IMR-90 (cell line): ENCODE measurements at regions not wholly inside any gene's neighbourhood (a gene's known extent, or its start where the extent isn't known, plus 50 kb on each side); places are given as distances from the start of the nearest gene placed in this dataset.

Experiments
- ATAC-seq: fragments of 200-7000 bp; cut with Tn5 transposase; 2 replicates; pipeline ENCODE4 v1.9.1; 2020; ENCODE audit warnings: low read depth, mild to moderate bottlenecking, moderate library complexity
- BruUV-seq: library from RNA; stranded (reverse); fragments of 400-500 nt; replicated peaks from 2 replicates; lab custom pipeline; 2021; lab: Mats Ljungman, UMichigan
- CTCF ChIA-PET: fragments of 300-600 bp; formaldehyde crosslinking; extraction: SDS; loops from one replicate; lab custom pipeline; 2021; ENCODE audit warnings: antibody characterized with exemption; lab: Yijun Ruan, JAX
- POLR2A ChIA-PET: fragments of 300-600 bp; sonication (Branson Sonifier 250); formaldehyde crosslinking; loops from one replicate; lab custom pipeline; 2022; ENCODE audit warnings: antibody characterized with exemption; ENCODE audit not compliant: unreplicated experiment; lab: Charles Lee
- DNase-seq: peaks from one replicate; pipeline ENCODE4 v3.0.0; 2013
- H2AFZ ChIP-seq: replicated peaks from 2 replicates; pipeline ENCODE3; 2013; ENCODE audit warnings: low read length, mild to moderate bottlenecking; ENCODE audit not compliant: poor library complexity
- H2AK5ac ChIP-seq: 2 replicates; pipeline ENCODE4 v1.6.1; 2013; ENCODE audit warnings: low read depth, low read length, inconsistent platforms
- H2AK9ac ChIP-seq: replicated peaks from 2 replicates; pipeline ENCODE3; 2013; ENCODE audit warnings: mild to moderate bottlenecking, low read depth, low read length, moderate library complexity; ENCODE audit not compliant: poor library complexity
- H2BK120ac ChIP-seq: 2 replicates; pipeline ENCODE4 v1.6.1; 2013; ENCODE audit warnings: low read depth, low read length, inconsistent platforms
- H2BK15ac ChIP-seq: 3 replicates; pipeline ENCODE4 v1.6.1; 2013; ENCODE audit warnings: low read depth, low read length, inconsistent platforms
- H2BK20ac ChIP-seq: 2 replicates; pipeline ENCODE4 v1.6.1; 2013; ENCODE audit warnings: low read depth, mild to moderate bottlenecking, inconsistent platforms, low read length, moderate library complexity
- H2BK5ac ChIP-seq: 2 replicates; pipeline ENCODE4 v1.6.1; 2013; ENCODE audit warnings: mild to moderate bottlenecking, low read depth, low read length, inconsistent platforms; ENCODE audit not compliant: poor library complexity, severe bottlenecking
- H3K14ac ChIP-seq: replicated peaks from 2 replicates; pipeline ENCODE4 v1.6.1; 2013; ENCODE audit warnings: low read depth, low read length, inconsistent platforms
- H3K18ac ChIP-seq: 2 replicates; pipeline ENCODE4 v1.6.1; 2013; ENCODE audit warnings: low read depth, low read length, control low read depth
- H3K23ac ChIP-seq: 2 replicates; pipeline ENCODE4 v1.6.1; 2013; ENCODE audit warnings: low read depth, low read length, inconsistent platforms
- H3K27ac ChIP-seq: 2 replicates; pipeline ENCODE4 v1.5.1; 2013; ENCODE audit warnings: mild to moderate bottlenecking, control low read depth, low read length; ENCODE audit not compliant: insufficient read depth
- H3K27me3 ChIP-seq: 2 replicates; pipeline ENCODE4 v1.6.1; 2013; ENCODE audit warnings: low read length; ENCODE audit not compliant: control insufficient read depth, insufficient read depth
- H3K36me3 ChIP-seq: 2 replicates; pipeline ENCODE4 v1.6.1; 2013; ENCODE audit warnings: low read length, mixed read lengths; ENCODE audit not compliant: control insufficient read depth, insufficient read depth
- H3K4ac ChIP-seq: 2 replicates; pipeline ENCODE4 v1.6.1; 2013; ENCODE audit warnings: low read depth, low read length, inconsistent platforms
- H3K4me1 ChIP-seq: 2 replicates; pipeline ENCODE4 v1.6.1; 2013; ENCODE audit warnings: low read length, mixed read lengths; ENCODE audit not compliant: control insufficient read depth, insufficient read depth
- H3K4me2 ChIP-seq: 2 replicates; pipeline ENCODE4 v1.6.1; 2013; ENCODE audit warnings: low read depth, mild to moderate bottlenecking, control low read depth, low read length, moderate library complexity
- H3K4me3 ChIP-seq: 2 replicates; pipeline ENCODE4 v1.5.1; 2013; ENCODE audit warnings: low read depth, mild to moderate bottlenecking, control low read depth, low read length, moderate library complexity; ENCODE audit not compliant: insufficient read depth
- H3K56ac ChIP-seq: 2 replicates; pipeline ENCODE4 v1.6.1; 2013; ENCODE audit warnings: low read length, inconsistent platforms; ENCODE audit not compliant: insufficient read depth; ENCODE audit errors: extremely low read depth
- H3K79me1 ChIP-seq, 2 experiments: 2 replicates each; pipeline ENCODE4 v1.6.1; 2013; ENCODE audit warnings: low read length in 2 of 2, inconsistent platforms in 1 of 2, low read depth in 1 of 2
- H3K9ac ChIP-seq: 2 replicates; pipeline ENCODE4 v1.6.1; 2013; ENCODE audit warnings: low read depth, low read length, control low read depth
- H3K9me1 ChIP-seq: 2 replicates; pipeline ENCODE4 v1.6.1; 2013; ENCODE audit warnings: low read length, inconsistent platforms; ENCODE audit not compliant: insufficient read depth
- H3K9me3 ChIP-seq: 2 replicates; pipeline ENCODE4 v1.6.1; 2013; ENCODE audit warnings: low read length; ENCODE audit not compliant: control insufficient read depth, insufficient read depth
- H4K20me1 ChIP-seq: 2 replicates; pipeline ENCODE4 v1.6.1; 2013; ENCODE audit warnings: low read length, inconsistent platforms; ENCODE audit not compliant: insufficient read depth
- H4K5ac ChIP-seq: 2 replicates; pipeline ENCODE4 v1.6.1; 2013; ENCODE audit warnings: mild to moderate bottlenecking, low read depth, low read length, control low read depth
- H4K8ac ChIP-seq, 2 experiments: 2 replicates each; pipeline ENCODE4 v1.6.1; 2013; ENCODE audit warnings: low read depth in 2 of 2, low read length in 2 of 2, control low read depth in 1 of 2, inconsistent platforms in 1 of 2
- H4K91ac ChIP-seq: 2 replicates; pipeline ENCODE4 v1.6.1; 2013; ENCODE audit warnings: low read depth, low read length, inconsistent platforms; ENCODE audit not compliant: insufficient read depth
- CHD1 ChIP-seq: IDR thresholded peaks from 2 replicates; pipeline ENCODE4 v1.6.1; 2012; ENCODE audit warnings: low read depth, low read length, improper control_type of control experiment
- whole genome bisulfite sequencing, 2 experiments: methylation state at CpG; one replicate each; pipeline versions ENCODE4 v1.1.5 to v1.1.7; 2013; ENCODE audit warnings: missing lambda C conversion rate in 2 of 2; ENCODE audit not compliant: insufficient read length in 1 of 2; ENCODE audit errors: extremely low coverage in 2 of 2; 5-methylcytosine and 5-hydroxymethylcytosine counted together
- dilution Hi-C: fragments of 300-500 bp; cut with HindIII; formaldehyde crosslinking; loops from one replicate; pipeline ENCODE4 v1.14.3; 2018; ENCODE audit warnings: low sequenced_read_pairs; ENCODE audit not compliant: unreplicated experiment
- in situ Hi-C: fragments of 300-500 bp; cut with MboI; formaldehyde crosslinking; loops from 3 replicates; pipeline ENCODE4 v1.14.3; 2019; ENCODE audit warnings: low sequenced_read_pairs, inconsistent platforms, mixed read lengths
- intact Hi-C: fragments of 100-400 bp; cut with micrococcal nuclease; formaldehyde crosslinking; loops from 2 replicates; pipeline ENCODE4 v1.10.0; 2022

GRCh38 chr5:8770431-8770830 lies 775.4 kb downstream of the SEMA5A start:
- Histone ChIP-seq H3K4me2 (no peak overlapping the region), H3K9ac (no peak overlapping the region), H3K4ac (no peak overlapping the region), H3K9me3 (no peaks in the 10 kb centered on the region), H3K27me3 (no peaks in the 10 kb centered on the region), H4K5ac (no peak overlapping the region), H3K23ac (no peak overlapping the region), H4K8ac (no peak overlapping the region), H3K27ac (no peak overlapping the region), H3K14ac (no peak overlapping the region), H2BK15ac (no peak overlapping the region), H3K4me1 (peaks cover 3% of the 10 kb centered on the region), H2BK120ac (no peak overlapping the region), H3K79me1 (no peaks in the 10 kb centered on the region), H3K18ac (no peak overlapping the region), H3K9me1 (no peaks in the 10 kb centered on the region), H2AK9ac (no peak overlapping the region), H2AFZ (peak overlapping the region; percentile 61), H2BK20ac (peak overlapping the region; percentile 59; the same call in 1 of the 2 replicates), H3K36me3 (no peaks in the 10 kb centered on the region), H2AK5ac (no peak overlapping the region), H2BK5ac (no peak overlapping the region), H3K56ac (no peak overlapping the region), H4K91ac (no peak overlapping the region), H4K20me1 (no peaks in the 10 kb centered on the region), H3K4me3 (no peak overlapping the region)
- ChIA-PET POLR2A (no interaction called here), CTCF (interaction anchor here (0.6 to 1.5 kb wide), 2 partner anchors 72 to 560 kb away, joined by 4 read pairs; no protein-coding TSS in a partner anchor)
- in situ Hi-C loops: loop anchor here (25.0 kb wide), 1 partner anchor 767 kb away; the partner anchor contains the start of gene SEMA5A
- dilution Hi-C loops: no loop called here
- BruUV-seq: no TSS peak
- ATAC-seq (peak; percentile 15; the same call in 1 of the 2 replicates), DNase-seq (no peak)
- TF ChIP-seq CHD1: no peak
- no CpG with 5 or more reads among the region's 3 CpGs for WGBS, 2 experiments
- intact Hi-C loops: no loop called here
